ENCODE measurements at regions not wholly inside any gene's neighbourhood (a gene's known extent, or its start where the extent isn't known, plus 50 kb on each side); places are given as distances from the start of the nearest gene placed in this dataset.

- TF ChIP-seq CTCF (IDR thresholded peaks at IDR 0.05) (no peak), ZFX (IDR thresholded peaks at IDR 0.05; ENCODE audit: borderline replicate concordance) (no peak)
Observed at GRCh38 chr1:88317396-88317795, 366.7 kb upstream of the PKN2 start.
